Stimulated activated CD4-positive, alpha-beta T cell treated with anti-CD3 and anti-CD28 coated beads, Interleukin-4, amount 100 ng/mL, for 48 hours (primary cell): ENCODE measurements at regions not wholly inside any gene's neighbourhood (a gene's known extent, or its start where the extent isn't known, plus 50 kb on each side); places are given as distances from the start of the nearest gene placed in this dataset.

Experiments used
- DNase-seq, 2 donors: peaks; one replicate each; pipeline ENCODE4 v3.0.0-alpha.2; 2020; ENCODE audit warnings: low read depth in 2 of 2

GRCh38 chr7:22624781-22625180, 102.2 kb upstream of the IL6 start:
- no peak for DNase-seq

- DNase-seq: no peak
These were observed 104.7 kb upstream of the IL6 start for GRCh38 chr7:22622116-22622785.

- no peak for DNase-seq
These were observed 108.5 kb upstream of the IL6 start for GRCh38 chr7:22618528-22618927.

- no peak for DNase-seq
These were observed 109.8 kb upstream of the IL6 start for GRCh38 chr7:22617166-22617565.

- no peak for DNase-seq
These were observed 113.5 kb upstream of the IL6 start for GRCh38 chr7:22613496-22613895.

GRCh38 chr7:22612776-22613175, 112.8 kb upstream of the STEAP1B start:
- no peak for DNase-seq

GRCh38 chr7:22611758-22612079, 111.7 kb upstream of the STEAP1B start:
- DNase-seq: no peak

GRCh38 chr7:22610951-22611757, 111.2 kb upstream of the STEAP1B start:
- no peak for DNase-seq

- DNase-seq: no peak
These were observed 110.3 kb upstream of the STEAP1B start for GRCh38 chr7:22610263-22610662.

GRCh38 chr7:22607180-22607579, 107.2 kb upstream of the STEAP1B start:
- no peak for DNase-seq

GRCh38 chr7:22604246-22604645, 104.3 kb upstream of the STEAP1B start:
- DNase-seq: no peak

GRCh38 chr7:22601812-22602565, 102.0 kb upstream of the STEAP1B start:
- no peak for DNase-seq

GRCh38 chr7:22601408-22601807, 101.4 kb upstream of the STEAP1B start:
- no peak for DNase-seq

GRCh38 chr7:22601003-22601402, 101.0 kb upstream of the STEAP1B start:
- DNase-seq: no peak

- DNase-seq: no peak
These were observed 98.4 kb upstream of the STEAP1B start for GRCh38 chr7:22598318-22598920.

- DNase-seq: no peak
These were observed 97.9 kb upstream of the STEAP1B start for GRCh38 chr7:22597844-22598243.

GRCh38 chr7:22596763-22597400, 96.9 kb upstream of the STEAP1B start:
- DNase-seq: no peak

- DNase-seq: no peak
These were observed 94.0 kb upstream of the STEAP1B start for GRCh38 chr7:22594020-22594419.

- DNase-seq: no peak
These were observed 91.3 kb upstream of the STEAP1B start for GRCh38 chr7:22591271-22591670.

GRCh38 chr7:22589641-22590201, 89.7 kb upstream of the STEAP1B start:
- DNase-seq: no peak

- DNase-seq: no peak
These were observed 88.4 kb upstream of the STEAP1B start for GRCh38 chr7:22588351-22588750.

GRCh38 chr7:22587322-22587721, 87.3 kb upstream of the STEAP1B start:
- no peak for DNase-seq
